Body of pancreas (tissue), 4 donors: ENCODE measurements at regions not wholly inside any gene's neighbourhood (a gene's known extent, or its start where the extent isn't known, plus 50 kb on each side); places are given as distances from the start of the nearest gene placed in this dataset.
"Not testable (repeated sequence)": the region's sequence is repeated elsewhere in the genome, so short reads cannot be mapped to it uniquely, and the experiment has no call there.

ENCODE experiments used
- ATAC-seq: fragments of 150-250 bp; one replicate; pipeline ENCODE4 v1.9.1; 2016
- DNase-seq, 4 donors: peaks; one replicate each; pipeline ENCODE4 v3.0.0-alpha.2; 2019
- H3K27ac ChIP-seq, 4 donors: fragments of 200-600 bp; sonication (generic); 1 replicate in 3 of 4; 2 replicates in 1 of 4; pipeline versions ENCODE4 v1.5.1 to v1.6.1; 2016 to 2019; ENCODE audit warnings: mild to moderate bottlenecking in 1 of 4, mixed read lengths in 1 of 4, moderate library complexity in 1 of 4
- H3K27me3 ChIP-seq, 2 donors: fragments of 200-600 bp; sonication (generic); one replicate each; pipeline ENCODE4 v1.6.0; 2016; ENCODE audit warnings: mild to moderate bottlenecking in 1 of 2
- H3K36me3 ChIP-seq, 2 donors: fragments of 200-600 bp; sonication (generic); replicated peaks in 1 of 2; 2 replicates each; pipeline ENCODE4 v1.5.1; 2016; ENCODE audit warnings: low read depth in 2 of 2; ENCODE audit not compliant: insufficient read depth in 1 of 2
- H3K4me1 ChIP-seq: fragments of 200-600 bp; sonication (generic); one replicate; pipeline ENCODE4 v1.6.0; 2016
- H3K4me3 ChIP-seq, 2 donors: fragments of 200-600 bp; sonication (generic); 1 replicate in 1 of 2; 2 replicates in 1 of 2; pipeline ENCODE4 v1.5.1; 2016 to 2019
- H3K9me3 ChIP-seq, 3 donors: fragments of 200-600 bp; sonication (generic); 1 replicate in 2 of 3; 2 replicates in 1 of 3; pipeline ENCODE4 v1.5.1; 2016
- POLR2A ChIP-seq, 3 donors: fragments of 450-650 bp; IDR thresholded peaks; one replicate each; pipeline ENCODE4 v1.6.1; 2016; ENCODE audit warnings: antibody characterized with exemption in 3 of 3, mild to moderate bottlenecking in 2 of 3
- WGBS, 2 donors: methylation state at CpG; one replicate each; pipeline ENCODE4 v1.1.5; 2017; 5-methylcytosine and 5-hydroxymethylcytosine counted together
- intact Hi-C: fragments of 100-400 bp; cut with DNase I; formaldehyde crosslinking; loops from one replicate; pipeline ENCODE4 v1.15.1; 2023
- TF ChIP-seq, protein P1 (sequence below), 7 experiments: fragments of 450-650 bp in 4 of 7; fragments of 200-600 bp in 3 of 7; sonication (generic) in 3 of 7; IDR thresholded peaks; one replicate each; pipeline ENCODE4 v1.5.1; 2016 to 2019; ENCODE audit warnings: antibody characterized with exemption in 7 of 7

DNA sequence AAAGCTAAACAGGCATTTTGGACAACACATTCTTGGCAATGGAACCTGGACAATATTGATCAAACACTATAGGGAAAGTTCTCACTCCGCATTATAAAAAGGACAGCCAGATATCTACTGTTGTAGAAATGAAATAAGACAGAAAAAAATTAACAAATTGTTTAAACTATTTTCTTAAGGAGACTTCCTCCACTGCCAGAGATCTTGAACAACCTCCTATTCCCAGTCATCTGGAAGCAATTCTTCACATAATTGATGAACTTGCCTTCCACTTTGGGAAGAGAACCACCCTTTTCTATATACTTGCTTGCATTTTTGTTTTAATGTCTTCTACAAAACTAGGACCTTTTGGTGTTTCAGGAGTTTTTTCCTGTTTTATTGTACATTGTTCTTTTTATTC is 216.1 kb downstream of the CASP12 start:
- DNase-seq (no peak), ATAC-seq (no peak)
- no peak overlapping the region for H3K4me3 ChIP-seq
- no peaks in the 10 kb centered on the region for H3K36me3 ChIP-seq
- H3K4me1 ChIP-seq = no peaks in the 10 kb centered on the region
- H3K27me3 ChIP-seq = no peaks in the 10 kb centered on the region
- WGBS, 2 donors = 50 to 53% methylated on average over 1 of the region's 1 CpG
- no peak for TF ChIP-seq POLR2A (IDR thresholded peaks at IDR 0.05)
- TF ChIP-seq, protein P1, sequence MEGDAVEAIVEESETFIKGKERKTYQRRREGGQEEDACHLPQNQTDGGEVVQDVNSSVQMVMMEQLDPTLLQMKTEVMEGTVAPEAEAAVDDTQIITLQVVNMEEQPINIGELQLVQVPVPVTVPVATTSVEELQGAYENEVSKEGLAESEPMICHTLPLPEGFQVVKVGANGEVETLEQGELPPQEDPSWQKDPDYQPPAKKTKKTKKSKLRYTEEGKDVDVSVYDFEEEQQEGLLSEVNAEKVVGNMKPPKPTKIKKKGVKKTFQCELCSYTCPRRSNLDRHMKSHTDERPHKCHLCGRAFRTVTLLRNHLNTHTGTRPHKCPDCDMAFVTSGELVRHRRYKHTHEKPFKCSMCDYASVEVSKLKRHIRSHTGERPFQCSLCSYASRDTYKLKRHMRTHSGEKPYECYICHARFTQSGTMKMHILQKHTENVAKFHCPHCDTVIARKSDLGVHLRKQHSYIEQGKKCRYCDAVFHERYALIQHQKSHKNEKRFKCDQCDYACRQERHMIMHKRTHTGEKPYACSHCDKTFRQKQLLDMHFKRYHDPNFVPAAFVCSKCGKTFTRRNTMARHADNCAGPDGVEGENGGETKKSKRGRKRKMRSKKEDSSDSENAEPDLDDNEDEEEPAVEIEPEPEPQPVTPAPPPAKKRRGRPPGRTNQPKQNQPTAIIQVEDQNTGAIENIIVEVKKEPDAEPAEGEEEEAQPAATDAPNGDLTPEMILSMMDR (IDR thresholded peaks at IDR 0.05) = no peak
- H3K9me3 ChIP-seq = no peaks in the 10 kb centered on the region
- no peak overlapping the region for H3K27ac ChIP-seq
- intact Hi-C loops = no loop called here

DNA sequence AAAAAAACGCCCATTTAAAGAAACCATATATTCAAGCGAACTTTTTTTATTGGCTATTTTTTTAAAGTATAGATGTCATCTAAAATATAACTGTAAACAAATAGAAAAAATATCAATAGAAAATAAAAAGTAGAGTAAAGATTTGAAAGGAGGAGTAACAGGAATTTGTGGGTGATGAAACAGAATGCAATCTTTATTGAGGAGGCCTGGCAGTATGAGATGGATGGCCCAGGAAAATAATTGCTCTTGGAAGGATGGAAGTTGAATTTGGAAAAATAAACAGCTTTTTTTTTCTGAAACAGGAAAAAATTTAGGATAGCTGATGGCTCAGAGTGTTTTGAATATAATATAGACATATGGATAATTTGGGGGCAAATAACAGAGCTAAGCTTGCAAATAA is 219.0 kb downstream of the CASP12 start:
- 74 to 77% methylated on average over 2 of the region's 2 CpGs for WGBS, 2 donors
- no peak for DNase-seq
- Histone ChIP-seq H3K9me3 (no peaks in the 10 kb centered on the region), H3K36me3 (no peaks in the 10 kb centered on the region), H3K27me3 (no peaks in the 10 kb centered on the region), H3K4me3 (no peak overlapping the region), H3K27ac (no peak overlapping the region), H3K4me1 (no peaks in the 10 kb centered on the region)
- ATAC-seq = no peak
- TF ChIP-seq, protein P1 (IDR thresholded peaks at IDR 0.05) = no peak
- no peak for TF ChIP-seq POLR2A (IDR thresholded peaks at IDR 0.05)
- intact Hi-C loops = no loop called here

DNA sequence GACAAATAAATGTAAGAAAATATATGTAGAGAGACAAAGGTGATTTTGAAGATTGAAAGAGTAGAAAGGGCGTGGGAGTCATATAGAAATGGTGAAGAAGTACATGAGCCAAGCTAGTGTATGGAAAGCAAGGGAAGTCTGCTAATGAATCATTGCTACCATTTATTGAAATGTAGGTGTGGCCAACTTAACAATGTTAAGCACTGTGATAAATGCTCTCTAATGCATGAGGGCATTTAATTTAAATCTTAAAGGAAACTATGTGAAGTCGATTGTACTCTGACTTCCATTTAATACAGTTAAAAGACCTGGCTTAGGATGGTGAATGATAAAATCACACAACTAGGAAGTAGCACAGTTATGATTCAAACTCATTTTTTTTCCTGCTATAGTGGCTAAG is 219.9 kb downstream of the CASP12 start:
- H3K27ac ChIP-seq = no peak overlapping the region
- no peak for ATAC-seq
- no peak for DNase-seq
- WGBS, 2 donors = 53 to 57% methylated on average over 2 of the region's 2 CpGs
- no peaks in the 10 kb centered on the region for H3K4me1 ChIP-seq
- H3K9me3 ChIP-seq = no peaks in the 10 kb centered on the region
- no peak for TF ChIP-seq POLR2A (IDR thresholded peaks at IDR 0.05)
- TF ChIP-seq, protein P1 (IDR thresholded peaks at IDR 0.05) = no peak
- no peak overlapping the region for H3K4me3 ChIP-seq
- H3K27me3 ChIP-seq = no peaks in the 10 kb centered on the region
- no peaks in the 10 kb centered on the region for H3K36me3 ChIP-seq
- intact Hi-C loops = no loop called here

DNA sequence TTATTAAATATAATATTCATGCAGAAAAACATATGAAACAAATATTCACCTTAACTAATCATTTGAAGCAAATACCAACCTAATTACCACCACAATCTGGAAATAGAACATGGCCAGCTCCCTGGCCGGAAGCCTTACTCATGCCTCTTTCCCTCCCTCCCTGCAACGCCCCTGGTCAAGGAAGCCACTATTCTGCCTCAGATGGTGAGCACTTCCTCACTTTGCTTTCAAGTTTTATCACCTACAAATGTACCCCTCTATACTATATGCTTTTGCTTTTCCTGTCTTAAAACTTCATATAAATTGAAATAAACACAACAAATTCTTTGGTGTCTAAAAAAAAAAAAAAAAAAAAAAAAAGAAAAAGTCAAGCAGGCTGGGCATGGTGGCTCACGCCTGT is 221.2 kb downstream of the CASP12 start:
- 72 to 88% methylated on average over 1 of the region's 3 CpGs for WGBS, 2 donors
- intact Hi-C loops, DNase-seq, H3K9me3 ChIP-seq, H3K27ac ChIP-seq, H3K27me3 ChIP-seq, H3K4me3 ChIP-seq, H3K4me1 ChIP-seq, H3K36me3 ChIP-seq, ATAC-seq: not testable (repeated sequence)

DNA sequence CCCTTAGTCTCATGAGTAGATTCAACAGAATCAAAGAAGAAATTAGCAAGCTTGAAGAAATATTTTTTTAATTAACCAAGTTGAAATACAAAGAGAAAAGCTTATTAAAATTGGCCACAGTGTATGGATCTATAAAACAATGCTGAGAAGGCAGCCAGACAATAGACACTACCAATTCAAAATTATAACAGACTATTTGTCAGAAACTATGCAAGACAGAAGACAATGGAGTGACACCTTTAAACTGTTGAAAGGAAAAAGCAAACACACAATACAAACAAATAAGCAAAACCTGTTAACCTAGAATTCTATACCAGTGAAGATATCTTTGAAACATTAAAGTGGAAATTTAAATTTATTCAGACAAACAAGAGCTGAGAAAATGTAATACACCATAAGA is 225.4 kb downstream of the CASP12 start:
- DNase-seq (no peak), ATAC-seq (no peak)
- H3K9me3 ChIP-seq = no peaks in the 10 kb centered on the region
- H3K27ac ChIP-seq = no peak overlapping the region
- TF ChIP-seq, protein P1 (IDR thresholded peaks at IDR 0.05) = no peak
- TF ChIP-seq POLR2A (IDR thresholded peaks at IDR 0.05) = no peak
- no peaks in the 10 kb centered on the region for H3K27me3 ChIP-seq
- H3K4me1 ChIP-seq = peaks cover 8% of the 10 kb centered on the region
- no peaks in the 10 kb centered on the region for H3K36me3 ChIP-seq
- intact Hi-C loops = no loop called here
- no peak overlapping the region for H3K4me3 ChIP-seq
